ENCODE measurements at regions not wholly inside any gene's neighbourhood (a gene's known extent, or its start where the extent isn't known, plus 50 kb on each side); places are given as distances from the start of the nearest gene placed in this dataset.

GRCh38 chr2:120442541-120442922 is 96.6 kb downstream of the INHBB start:
- no peaks in the 10 kb centered on the region for H3K36me3 ChIP-seq (ENCODE audit: control insufficient read depth in 2 of 2, insufficient read depth in 1 of 2, low read length in 2 of 2)
- ChIA-PET CTCF (no interaction called here), POLR2A (no interaction called here)
- no peak for TF ChIP-seq ZNF248 (tag by site-specific recombination; IDR thresholded peaks at IDR 0.05)
- TF ChIP-seq ZNF521 (tag by site-specific recombination; IDR thresholded peaks at IDR 0.05): no peak
- TF ChIP-seq ZNF548 (tag by site-specific recombination; IDR thresholded peaks at IDR 0.05): no peak
- no peak for TF ChIP-seq ZNF37A (tag by site-specific recombination; IDR thresholded peaks at IDR 0.05)
- TF ChIP-seq ZNF146 (tag by site-specific recombination; IDR thresholded peaks at IDR 0.05): no peak
- TF ChIP-seq ZNF132 (tag by site-specific recombination; IDR thresholded peaks at IDR 0.05; ENCODE audit: borderline replicate concordance): no peak
- no peaks in the 10 kb centered on the region for H3K4me1 ChIP-seq (ENCODE audit: control insufficient read depth, insufficient read depth, low read length)
- H3K27ac ChIP-seq (ENCODE audit: extremely low read depth, low read depth, low read length): no peak overlapping the region
- H3K4me3 ChIP-seq (ENCODE audit: low read depth, low read length): no peak overlapping the region
- H3K9me3 ChIP-seq (ENCODE audit: control insufficient read depth, insufficient read depth, low read depth, low read length): no peaks in the 10 kb centered on the region

- Histone ChIP-seq H3K27ac (ENCODE audit: extremely low read depth, low read depth, low read length) (no peak overlapping the region), H3K9me3 (ENCODE audit: control insufficient read depth, insufficient read depth, low read depth, low read length) (no peaks in the 10 kb centered on the region), H3K4me3 (ENCODE audit: low read depth, low read length) (no peak overlapping the region), H3K36me3 (ENCODE audit: control insufficient read depth in 2 of 2, insufficient read depth in 1 of 2, low read length in 2 of 2) (no peaks in the 10 kb centered on the region), H3K4me1 (ENCODE audit: control insufficient read depth, insufficient read depth, low read length) (no peaks in the 10 kb centered on the region)
- CTCF ChIA-PET: no interaction called here
- no peak for TF ChIP-seq REST (tag by site-specific recombination; IDR thresholded peaks at IDR 0.05)
- no peak for TF ChIP-seq ZNF280D (tag by site-specific recombination; IDR thresholded peaks at IDR 0.05)
- no peak for TF ChIP-seq ZNF560 (tag by site-specific recombination; IDR thresholded peaks at IDR 0.05; ENCODE audit: borderline replicate concordance)
- no peak for TF ChIP-seq KLF9 (tag by site-specific recombination; IDR thresholded peaks at IDR 0.05; ENCODE audit: low read depth)
- TF ChIP-seq ZSCAN5A (tag by site-specific recombination; IDR thresholded peaks at IDR 0.05): no peak
- no peak for TF ChIP-seq ZNF558 (tag by site-specific recombination; IDR thresholded peaks at IDR 0.05)
- TF ChIP-seq ZNF324 (tag by site-specific recombination; IDR thresholded peaks at IDR 0.05): no peak
- TF ChIP-seq ZNF513 (tag by site-specific recombination; IDR thresholded peaks at IDR 0.05): no peak
- no peak for TF ChIP-seq INSM2 (tag by site-specific recombination; IDR thresholded peaks at IDR 0.05)
- no peak for TF ChIP-seq ZNF10 (tag by site-specific recombination; IDR thresholded peaks at IDR 0.05)
- no peak for TF ChIP-seq HOXD13 (CRISPR knock-in tag; IDR thresholded peaks at IDR 0.05; ENCODE audit: borderline replicate concordance)
- POLR2A ChIA-PET: no interaction called here
These were observed 97.1 kb downstream of the INHBB start for GRCh38 chr2:120442923-120443571.
